Ishikawa (cell line): ENCODE measurements at regions not wholly inside any gene's neighbourhood (a gene's known extent, or its start where the extent isn't known, plus 50 kb on each side); places are given as distances from the start of the nearest gene placed in this dataset.

Source experiments
- CEBPB ChIP-seq: IDR thresholded peaks from 2 replicates; pipeline ENCODE4 v1.6.1; 2012
- CREB1 ChIP-seq: IDR thresholded peaks from 2 replicates; pipeline ENCODE4 v1.6.1; 2012; ENCODE audit warnings: low read depth
- EGR1 ChIP-seq: IDR thresholded peaks from 2 replicates; pipeline ENCODE4 v1.6.1; 2012
- EP300 ChIP-seq: IDR thresholded peaks from 2 replicates; pipeline ENCODE4 v1.6.1; 2012; ENCODE audit warnings: borderline replicate concordance
- FOXM1 ChIP-seq: IDR thresholded peaks from 2 replicates; pipeline ENCODE4 v1.6.1; 2012; ENCODE audit warnings: low read depth, borderline replicate concordance
- NFIC ChIP-seq: IDR thresholded peaks from 2 replicates; pipeline ENCODE4 v1.6.1; 2012
- RAD21 ChIP-seq: IDR thresholded peaks from 2 replicates; pipeline ENCODE4 v1.6.1; 2012; ENCODE audit warnings: low read depth
- TAF1 ChIP-seq: IDR thresholded peaks from 2 replicates; pipeline ENCODE4 v1.6.1; 2012; ENCODE audit warnings: low read depth, mild to moderate bottlenecking
- TCF12 ChIP-seq: IDR thresholded peaks from 2 replicates; pipeline ENCODE4 v1.6.1; 2012; ENCODE audit warnings: low read depth
- TEAD4 ChIP-seq: IDR thresholded peaks from 2 replicates; pipeline ENCODE4 v1.6.1; 2012
- USF1 ChIP-seq: IDR thresholded peaks from 2 replicates; pipeline ENCODE4 v1.6.1; 2012
- YY1 ChIP-seq: IDR thresholded peaks from 2 replicates; pipeline ENCODE4 v1.6.1; 2012; ENCODE audit warnings: low read depth
- ZBTB7A ChIP-seq: IDR thresholded peaks from 2 replicates; pipeline ENCODE4 v1.6.1; 2012; ENCODE audit warnings: low read depth
- TF ChIP-seq, protein P1 (sequence below): IDR thresholded peaks from 2 replicates; pipeline ENCODE4 v1.6.1; 2012; ENCODE audit warnings: low read depth, mild to moderate bottlenecking
- TF ChIP-seq, protein P2 (sequence below): IDR thresholded peaks from 2 replicates; pipeline ENCODE4 v1.6.1; 2012

DNA sequence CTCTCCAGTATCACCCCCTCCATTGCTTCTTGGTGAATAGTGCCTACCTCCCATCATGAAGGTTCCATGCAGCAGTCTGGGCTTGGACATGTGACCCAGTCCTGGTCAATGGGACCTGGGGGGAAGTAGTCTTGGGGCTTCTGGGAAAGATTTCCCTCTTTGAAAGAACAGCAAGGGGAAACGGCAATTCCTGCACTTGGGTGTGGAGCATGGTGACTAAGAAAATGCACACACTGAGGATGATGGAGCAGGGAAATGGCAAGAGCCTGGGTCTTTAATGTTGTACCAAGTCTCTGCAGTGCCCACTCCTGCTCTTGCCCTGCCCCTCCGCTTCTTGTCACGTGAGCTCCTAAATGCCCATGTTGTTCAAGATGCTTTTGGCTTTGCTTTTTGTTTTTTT, 131.4 kb upstream of the SIX2 start:
- TF ChIP-seq RAD21, result no peak
- TF ChIP-seq YY1, result no peak
- no peak for TF ChIP-seq CEBPB
- TF ChIP-seq USF1, result no peak
- TF ChIP-seq TAF1, result no peak
- TF ChIP-seq EGR1, result no peak
- no peak for TF ChIP-seq CREB1
- no peak for TF ChIP-seq ZBTB7A
- no peak for TF ChIP-seq FOXM1
- TF ChIP-seq NFIC, result no peak
- TF ChIP-seq, protein P1, sequence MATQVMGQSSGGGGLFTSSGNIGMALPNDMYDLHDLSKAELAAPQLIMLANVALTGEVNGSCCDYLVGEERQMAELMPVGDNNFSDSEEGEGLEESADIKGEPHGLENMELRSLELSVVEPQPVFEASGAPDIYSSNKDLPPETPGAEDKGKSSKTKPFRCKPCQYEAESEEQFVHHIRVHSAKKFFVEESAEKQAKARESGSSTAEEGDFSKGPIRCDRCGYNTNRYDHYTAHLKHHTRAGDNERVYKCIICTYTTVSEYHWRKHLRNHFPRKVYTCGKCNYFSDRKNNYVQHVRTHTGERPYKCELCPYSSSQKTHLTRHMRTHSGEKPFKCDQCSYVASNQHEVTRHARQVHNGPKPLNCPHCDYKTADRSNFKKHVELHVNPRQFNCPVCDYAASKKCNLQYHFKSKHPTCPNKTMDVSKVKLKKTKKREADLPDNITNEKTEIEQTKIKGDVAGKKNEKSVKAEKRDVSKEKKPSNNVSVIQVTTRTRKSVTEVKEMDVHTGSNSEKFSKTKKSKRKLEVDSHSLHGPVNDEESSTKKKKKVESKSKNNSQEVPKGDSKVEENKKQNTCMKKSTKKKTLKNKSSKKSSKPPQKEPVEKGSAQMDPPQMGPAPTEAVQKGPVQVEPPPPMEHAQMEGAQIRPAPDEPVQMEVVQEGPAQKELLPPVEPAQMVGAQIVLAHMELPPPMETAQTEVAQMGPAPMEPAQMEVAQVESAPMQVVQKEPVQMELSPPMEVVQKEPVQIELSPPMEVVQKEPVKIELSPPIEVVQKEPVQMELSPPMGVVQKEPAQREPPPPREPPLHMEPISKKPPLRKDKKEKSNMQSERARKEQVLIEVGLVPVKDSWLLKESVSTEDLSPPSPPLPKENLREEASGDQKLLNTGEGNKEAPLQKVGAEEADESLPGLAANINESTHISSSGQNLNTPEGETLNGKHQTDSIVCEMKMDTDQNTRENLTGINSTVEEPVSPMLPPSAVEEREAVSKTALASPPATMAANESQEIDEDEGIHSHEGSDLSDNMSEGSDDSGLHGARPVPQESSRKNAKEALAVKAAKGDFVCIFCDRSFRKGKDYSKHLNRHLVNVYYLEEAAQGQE, result no peak
- no peak for TF ChIP-seq TCF12

- TF ChIP-seq FOXM1 (no peak), EGR1 (no peak), CEBPB (no peak), ZBTB7A (no peak), TEAD4 (no peak), TCF12 (no peak), USF1 (no peak)
- TF ChIP-seq, protein P2, sequence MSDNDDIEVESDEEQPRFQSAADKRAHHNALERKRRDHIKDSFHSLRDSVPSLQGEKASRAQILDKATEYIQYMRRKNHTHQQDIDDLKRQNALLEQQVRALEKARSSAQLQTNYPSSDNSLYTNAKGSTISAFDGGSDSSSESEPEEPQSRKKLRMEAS, result no peak
These were observed 129.7 kb upstream of the SIX2 start for GRCh38 chr2:45138904-45139303.

DNA sequence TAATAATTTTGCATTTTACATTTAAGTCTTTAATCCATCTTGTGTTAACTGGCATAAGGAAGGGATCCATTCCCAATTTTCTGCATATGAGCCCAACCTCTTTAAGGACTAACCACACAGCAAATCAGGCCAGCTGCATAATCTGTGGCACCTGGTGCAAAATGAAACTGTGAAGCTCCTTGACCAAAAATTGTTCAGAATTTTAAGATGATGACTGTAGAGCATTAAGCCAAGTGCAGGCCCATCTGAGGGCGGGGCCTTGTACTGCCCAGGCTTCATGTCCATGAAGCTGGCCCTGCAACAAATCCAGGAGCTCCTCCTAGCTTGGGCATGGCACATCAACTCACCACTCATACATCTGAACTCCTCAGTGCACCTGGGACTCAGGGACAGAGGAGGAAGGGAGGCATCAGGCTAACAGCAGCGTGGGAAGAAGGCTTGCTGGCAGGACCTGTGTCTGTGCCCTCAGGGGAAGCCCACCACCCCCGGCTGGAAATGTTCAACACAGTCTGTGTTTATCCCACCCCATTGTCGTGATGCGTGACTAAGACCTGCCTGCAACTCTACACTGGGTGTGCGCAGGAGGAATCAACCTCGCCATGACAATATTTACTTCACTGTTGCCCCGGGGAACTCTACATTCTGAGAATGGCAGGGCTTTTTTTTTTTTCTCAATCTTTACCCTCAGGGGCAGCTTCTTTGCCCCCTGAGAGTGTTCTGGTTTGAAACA, 128.9 kb upstream of the SIX2 start:
- TF ChIP-seq CREB1 (no peak), FOXM1 (no peak), USF1 (no peak), NFIC (no peak), CEBPB (no peak), EGR1 (no peak), TEAD4 (no peak), EP300 (no peak), TCF12 (no peak), ZBTB7A (no peak), RAD21 (no peak), YY1 (no peak)
- TF ChIP-seq, protein P1, result no peak
- TF ChIP-seq, protein P2, result no peak

GRCh38 chr2:45134726-45135125, 125.5 kb upstream of the SIX2 start:
- TF ChIP-seq, protein P1, result no peak
- TF ChIP-seq YY1 (no peak), USF1 (no peak), FOXM1 (no peak), TEAD4 (no peak), RAD21 (no peak), CREB1 (no peak), NFIC (no peak), TCF12 (no peak), ZBTB7A (no peak), EGR1 (no peak), CEBPB (no peak), TAF1 (no peak), EP300 (no peak)
- TF ChIP-seq, protein P2, result no peak
